GM23338 (cell line): ENCODE measurements at regions not wholly inside any gene's neighbourhood (a gene's known extent, or its start where the extent isn't known, plus 50 kb on each side); places are given as distances from the start of the nearest gene placed in this dataset.

Experiments used
- EZH2 ChIP-seq: fragments of 200-600 bp; sonication (generic); IDR thresholded peaks from one replicate; pipeline ENCODE4 v1.8.0; 2017; ENCODE audit warnings: antibody characterized with exemption, mild to moderate bottlenecking, low read depth; ENCODE audit not compliant: unreplicated experiment
- EZH2phosphoT487 ChIP-seq: fragments of 200-600 bp; sonication (generic); IDR thresholded peaks from one replicate; pipeline ENCODE4 v1.8.1; 2018; ENCODE audit warnings: antibody characterized with exemption; ENCODE audit not compliant: unreplicated experiment
- POLR2AphosphoS5 ChIP-seq: IDR thresholded peaks from 2 replicates; pipeline ENCODE4 v1.6.1; 2016; ENCODE audit warnings: antibody characterized with exemption, low read depth
- TF ChIP-seq, protein P1 (sequence below), 2 experiments: fragments of 200-600 bp in 1 of 2; sonication (generic) in 1 of 2; conservative IDR thresholded peaks; 2 replicates each; pipeline versions ENCODE4 v1.5.1 to v1.6.1; 2016 to 2017; ENCODE audit warnings: antibody characterized with exemption in 2 of 2, low read depth in 2 of 2, mild to moderate bottlenecking in 2 of 2, moderate library complexity in 1 of 2

DNA sequence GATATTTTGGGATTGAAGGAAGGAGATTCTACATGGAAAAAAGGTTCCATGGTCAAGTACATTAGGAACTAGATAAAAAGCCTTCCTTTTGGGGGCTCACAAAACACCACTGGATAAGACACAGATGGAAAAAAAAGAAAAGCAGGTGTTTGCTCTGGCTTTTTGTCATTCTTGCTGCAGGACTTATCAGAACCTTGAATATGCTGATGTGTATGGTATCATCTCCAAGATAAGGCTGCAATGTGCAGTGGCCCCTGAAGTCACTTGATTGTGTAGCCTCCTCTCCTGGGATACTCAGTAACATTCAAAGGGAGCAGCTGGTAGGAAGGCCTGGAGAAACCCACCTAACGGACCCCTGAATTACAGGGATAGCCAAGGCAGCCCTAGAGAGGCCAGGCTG is 54.1 kb upstream of the CARD11 start:
- TF ChIP-seq EZH2, result no peak
- TF ChIP-seq, protein P1, sequence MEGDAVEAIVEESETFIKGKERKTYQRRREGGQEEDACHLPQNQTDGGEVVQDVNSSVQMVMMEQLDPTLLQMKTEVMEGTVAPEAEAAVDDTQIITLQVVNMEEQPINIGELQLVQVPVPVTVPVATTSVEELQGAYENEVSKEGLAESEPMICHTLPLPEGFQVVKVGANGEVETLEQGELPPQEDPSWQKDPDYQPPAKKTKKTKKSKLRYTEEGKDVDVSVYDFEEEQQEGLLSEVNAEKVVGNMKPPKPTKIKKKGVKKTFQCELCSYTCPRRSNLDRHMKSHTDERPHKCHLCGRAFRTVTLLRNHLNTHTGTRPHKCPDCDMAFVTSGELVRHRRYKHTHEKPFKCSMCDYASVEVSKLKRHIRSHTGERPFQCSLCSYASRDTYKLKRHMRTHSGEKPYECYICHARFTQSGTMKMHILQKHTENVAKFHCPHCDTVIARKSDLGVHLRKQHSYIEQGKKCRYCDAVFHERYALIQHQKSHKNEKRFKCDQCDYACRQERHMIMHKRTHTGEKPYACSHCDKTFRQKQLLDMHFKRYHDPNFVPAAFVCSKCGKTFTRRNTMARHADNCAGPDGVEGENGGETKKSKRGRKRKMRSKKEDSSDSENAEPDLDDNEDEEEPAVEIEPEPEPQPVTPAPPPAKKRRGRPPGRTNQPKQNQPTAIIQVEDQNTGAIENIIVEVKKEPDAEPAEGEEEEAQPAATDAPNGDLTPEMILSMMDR (conservative IDR thresholded peaks at IDR 0.05; ENCODE audit: low read depth in 2 of 2), result no peak
- no peak for TF ChIP-seq EZH2phosphoT487
- no peak for TF ChIP-seq POLR2AphosphoS5
